ENCODE measurements at regions not wholly inside any gene's neighbourhood (a gene's known extent, or its start where the extent isn't known, plus 50 kb on each side); places are given as distances from the start of the nearest gene placed in this dataset.

GRCh38 chr18:71431171-71431570 is 1113.0 kb downstream of the CBLN2 start:
- no peak overlapping the region for H3K27ac Mint-ChIP-seq
- intact Hi-C loops (cut with micrococcal nuclease): no loop called here
- no peaks in the 10 kb centered on the region for H3K4me1 Mint-ChIP-seq
- no peak overlapping the region for H3K27ac ChIP-seq (ENCODE audit: low read depth, low read length)
- CTCF ChIA-PET (ENCODE audit: partially characterized antibody): no interaction called here
- H3K9me3 Mint-ChIP-seq: peaks cover 0 to 4% (median 0%) of the 10 kb centered on the region in 8 donors
- H3K27me3 Mint-ChIP-seq: no peaks in the 10 kb centered on the region
- no peak overlapping the region for H3K4me3 ChIP-seq (ENCODE audit: low read length in 2 of 2)
- H3K36me3 Mint-ChIP-seq: no peaks in the 10 kb centered on the region
- H3K36me3 ChIP-seq (ENCODE audit: insufficient read depth, low read length): no peaks in the 10 kb centered on the region
- DNase-seq: no peak
- POLR2A ChIA-PET (ENCODE audit: partially characterized antibody): no interaction called here
- no peaks in the 10 kb centered on the region for H3K27me3 ChIP-seq (ENCODE audit: insufficient read depth, low read length)
- H3K9me3 ChIP-seq (ENCODE audit: control insufficient read depth in 1 of 2, low read length in 2 of 2): no peaks in the 10 kb centered on the region
- H3K4me3 Mint-ChIP-seq: no peak overlapping the region
- no peaks in the 10 kb centered on the region for H3K4me1 ChIP-seq (ENCODE audit: insufficient read depth, low read length)

DNA sequence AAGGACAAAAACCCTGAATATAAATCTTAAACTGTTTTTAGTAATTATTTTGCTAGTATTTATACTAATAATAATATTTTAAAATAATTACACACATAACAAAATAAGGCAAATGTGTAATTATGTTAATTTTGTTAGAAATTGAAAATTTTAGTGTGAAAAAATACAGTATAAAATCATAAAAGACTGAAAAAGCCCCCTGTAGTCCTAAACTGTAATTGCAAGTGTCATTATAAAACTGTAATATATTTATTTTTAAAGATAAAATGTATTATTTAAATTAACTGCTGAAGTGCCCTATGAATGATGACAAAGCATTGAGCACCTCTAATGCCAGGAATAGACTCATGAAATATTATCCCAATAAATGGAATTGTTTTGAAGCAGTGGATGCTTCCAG is 1117.7 kb downstream of the CBLN2 start:
- Histone ChIP-seq H3K4me3 (ENCODE audit: low read length in 2 of 2) (no peak overlapping the region), H3K4me1 (ENCODE audit: insufficient read depth, low read length) (no peaks in the 10 kb centered on the region), H3K27me3 (ENCODE audit: insufficient read depth, low read length) (no peaks in the 10 kb centered on the region), H3K36me3 (ENCODE audit: insufficient read depth, low read length) (no peaks in the 10 kb centered on the region), H3K27ac (ENCODE audit: low read depth, low read length) (no peak overlapping the region), H3K9me3 (ENCODE audit: control insufficient read depth in 1 of 2, low read length in 2 of 2) (no peaks in the 10 kb centered on the region)
- no peaks in the 10 kb centered on the region for H3K27me3 Mint-ChIP-seq
- no peak for DNase-seq
- no peaks in the 10 kb centered on the region for H3K4me1 Mint-ChIP-seq
- H3K4me3 Mint-ChIP-seq: no peak overlapping the region
- intact Hi-C loops (cut with micrococcal nuclease): no loop called here
- no peak overlapping the region for H3K27ac Mint-ChIP-seq
- ChIA-PET CTCF (ENCODE audit: partially characterized antibody) (no interaction called here), POLR2A (ENCODE audit: partially characterized antibody) (no interaction called here)
- no peaks in the 10 kb centered on the region for H3K36me3 Mint-ChIP-seq
- peaks cover 0 to 13% (median 3%) of the 10 kb centered on the region in 8 donors for H3K9me3 Mint-ChIP-seq

GRCh38 chr18:71405169-71405809 is 1116.4 kb downstream of the SOCS6 start:
- H3K36me3 ChIP-seq (ENCODE audit: insufficient read depth, low read length): no peaks in the 10 kb centered on the region
- intact Hi-C loops (cut with micrococcal nuclease): no loop called here
- H3K4me3 ChIP-seq (ENCODE audit: low read length in 2 of 2): no peak overlapping the region
- no peak overlapping the region for H3K27ac ChIP-seq (ENCODE audit: low read depth, low read length)
- no peak overlapping the region for H3K27ac Mint-ChIP-seq
- ChIA-PET CTCF (ENCODE audit: partially characterized antibody) (no interaction called here), POLR2A (ENCODE audit: partially characterized antibody) (no interaction called here)
- no peaks in the 10 kb centered on the region for H3K27me3 Mint-ChIP-seq
- no peak for DNase-seq
- H3K4me3 Mint-ChIP-seq: no peak overlapping the region
- no peaks in the 10 kb centered on the region for H3K36me3 Mint-ChIP-seq
- no peaks in the 10 kb centered on the region for H3K4me1 Mint-ChIP-seq
- peaks cover 0 to 6% (median under 1%) of the 10 kb centered on the region in 8 donors for H3K9me3 Mint-ChIP-seq
- no peaks in the 10 kb centered on the region for H3K4me1 ChIP-seq (ENCODE audit: insufficient read depth, low read length)
- H3K9me3 ChIP-seq (ENCODE audit: control insufficient read depth in 1 of 2, low read length in 2 of 2): no peaks in the 10 kb centered on the region
- no peaks in the 10 kb centered on the region for H3K27me3 ChIP-seq (ENCODE audit: insufficient read depth, low read length)

DNA sequence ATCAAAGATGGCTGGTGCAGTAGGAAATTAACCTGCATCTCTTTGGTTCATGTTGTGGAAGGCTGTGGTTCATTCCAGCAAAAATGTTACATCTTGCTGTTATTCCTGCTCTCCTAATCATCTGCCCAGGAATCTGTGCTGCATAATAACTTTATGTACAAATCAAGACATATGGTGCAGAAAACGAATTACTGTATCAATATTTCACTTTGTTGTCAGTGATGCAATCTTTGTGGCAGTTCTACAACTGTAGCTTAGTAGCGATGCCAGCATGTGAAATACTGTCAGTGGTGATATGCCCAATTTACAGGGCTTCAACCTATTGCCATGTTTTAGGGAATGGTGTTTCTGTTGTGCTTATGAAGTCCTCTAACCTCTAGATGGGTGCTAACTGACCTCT is 1114.7 kb downstream of the SOCS6 start:
- Mint-ChIP-seq H3K4me1 (no peaks in the 10 kb centered on the region), H3K4me3 (no peak overlapping the region), H3K27ac (no peak overlapping the region), H3K36me3 (no peaks in the 10 kb centered on the region), H3K9me3 (peaks cover 0 to 5% (median 0%) of the 10 kb centered on the region in 8 donors), H3K27me3 (no peaks in the 10 kb centered on the region)
- H3K9me3 ChIP-seq (ENCODE audit: control insufficient read depth in 1 of 2, low read length in 2 of 2): no peaks in the 10 kb centered on the region
- no peaks in the 10 kb centered on the region for H3K27me3 ChIP-seq (ENCODE audit: insufficient read depth, low read length)
- no peaks in the 10 kb centered on the region for H3K4me1 ChIP-seq (ENCODE audit: insufficient read depth, low read length)
- intact Hi-C loops (cut with micrococcal nuclease): no loop called here
- POLR2A ChIA-PET (ENCODE audit: partially characterized antibody): no interaction called here
- no peak for DNase-seq
- H3K36me3 ChIP-seq (ENCODE audit: insufficient read depth, low read length): no peaks in the 10 kb centered on the region
- no peak overlapping the region for H3K4me3 ChIP-seq (ENCODE audit: low read length in 2 of 2)
- H3K27ac ChIP-seq (ENCODE audit: low read depth, low read length): no peak overlapping the region
- CTCF ChIA-PET (ENCODE audit: partially characterized antibody): no interaction called here

GRCh38 chr18:71398531-71398930 is 1109.7 kb downstream of the SOCS6 start:
- no peaks in the 10 kb centered on the region for H3K36me3 Mint-ChIP-seq
- no peak overlapping the region for H3K27ac Mint-ChIP-seq
- H3K4me3 Mint-ChIP-seq: no peak overlapping the region
- no peak overlapping the region for H3K27ac ChIP-seq (ENCODE audit: low read depth, low read length)
- no peaks in the 10 kb centered on the region for H3K27me3 Mint-ChIP-seq
- no peak for DNase-seq
- H3K27me3 ChIP-seq (ENCODE audit: insufficient read depth, low read length): no peaks in the 10 kb centered on the region
- ChIA-PET POLR2A (ENCODE audit: partially characterized antibody) (no interaction called here), CTCF (ENCODE audit: partially characterized antibody) (no interaction called here)
- intact Hi-C loops (cut with micrococcal nuclease): no loop called here
- no peaks in the 10 kb centered on the region for H3K36me3 ChIP-seq (ENCODE audit: insufficient read depth, low read length)
- no peaks in the 10 kb centered on the region for H3K9me3 ChIP-seq (ENCODE audit: control insufficient read depth in 1 of 2, low read length in 2 of 2)
- no peaks in the 10 kb centered on the region for H3K4me1 ChIP-seq (ENCODE audit: insufficient read depth, low read length)
- H3K4me1 Mint-ChIP-seq: no peaks in the 10 kb centered on the region
- H3K4me3 ChIP-seq (ENCODE audit: low read length in 2 of 2): no peak overlapping the region
- peaks cover 0 to 3% (median 0%) of the 10 kb centered on the region in 8 donors for H3K9me3 Mint-ChIP-seq

- no peak for DNase-seq
- intact Hi-C loops (cut with micrococcal nuclease): no loop called here
- no peak overlapping the region for H3K27ac Mint-ChIP-seq
- H3K27me3 Mint-ChIP-seq: peaks cover 0 to 3% of the 10 kb centered on the region in 2 donors
- no peaks in the 10 kb centered on the region for H3K4me1 Mint-ChIP-seq
- H3K4me3 Mint-ChIP-seq: no peak overlapping the region
- peaks cover 0 to 9% (median 3%) of the 10 kb centered on the region in 8 donors for H3K9me3 Mint-ChIP-seq
- no peaks in the 10 kb centered on the region for H3K4me1 ChIP-seq (ENCODE audit: insufficient read depth, low read length)
- H3K27me3 ChIP-seq (ENCODE audit: insufficient read depth, low read length): no peaks in the 10 kb centered on the region
- ChIA-PET CTCF (ENCODE audit: partially characterized antibody) (no interaction called here), POLR2A (ENCODE audit: partially characterized antibody) (no interaction called here)
- no peaks in the 10 kb centered on the region for H3K36me3 Mint-ChIP-seq
- H3K4me3 ChIP-seq (ENCODE audit: low read length in 2 of 2): no peak overlapping the region
- no peaks in the 10 kb centered on the region for H3K36me3 ChIP-seq (ENCODE audit: insufficient read depth, low read length)
- no peaks in the 10 kb centered on the region for H3K9me3 ChIP-seq (ENCODE audit: control insufficient read depth in 1 of 2, low read length in 2 of 2)
- H3K27ac ChIP-seq (ENCODE audit: low read depth, low read length): no peak overlapping the region
These were observed 1099.3 kb downstream of the SOCS6 start for GRCh38 chr18:71388148-71388547.

GRCh38 chr18:71374294-71375000 is 1085.6 kb downstream of the SOCS6 start:
- no peak overlapping the region for H3K4me3 ChIP-seq (ENCODE audit: low read length in 2 of 2)
- intact Hi-C loops (cut with micrococcal nuclease): no loop called here
- H3K27me3 ChIP-seq (ENCODE audit: insufficient read depth, low read length): no peaks in the 10 kb centered on the region
- peaks cover 0 to 13% (median 5%) of the 10 kb centered on the region in 8 donors for H3K9me3 Mint-ChIP-seq
- no peaks in the 10 kb centered on the region for H3K36me3 Mint-ChIP-seq
- no peaks in the 10 kb centered on the region for H3K9me3 ChIP-seq (ENCODE audit: control insufficient read depth in 1 of 2, low read length in 2 of 2)
- no peak overlapping the region for H3K27ac Mint-ChIP-seq
- H3K27me3 Mint-ChIP-seq: no peaks in the 10 kb centered on the region
- no peaks in the 10 kb centered on the region for H3K4me1 ChIP-seq (ENCODE audit: insufficient read depth, low read length)
- no peak for DNase-seq
- POLR2A ChIA-PET (ENCODE audit: partially characterized antibody): no interaction called here
- no peaks in the 10 kb centered on the region for H3K36me3 ChIP-seq (ENCODE audit: insufficient read depth, low read length)
- CTCF ChIA-PET (ENCODE audit: partially characterized antibody): no interaction called here
- no peaks in the 10 kb centered on the region for H3K4me1 Mint-ChIP-seq
- H3K27ac ChIP-seq (ENCODE audit: low read depth, low read length): no peak overlapping the region
- no peak overlapping the region for H3K4me3 Mint-ChIP-seq
